Right forelimb (tissue), 1 donor: ENCODE measurements at regions not wholly inside any gene's neighbourhood (a gene's known extent, or its start where the extent isn't known, plus 50 kb on each side); places are given as distances from the start of the nearest gene placed in this dataset.
"Not testable (repeated sequence)": the region's sequence is repeated elsewhere in the genome, so short reads cannot be mapped to it uniquely, and the experiment has no call there.

Source experiments
- DNase-seq: peaks from one replicate; pipeline ENCODE4 v3.0.0-alpha.2; 2018

- DNase-seq: peak; percentile 51
Measured at GRCh38 chr3:171548917-171549316, 88.7 kb upstream of the TNIK start.

DNA sequence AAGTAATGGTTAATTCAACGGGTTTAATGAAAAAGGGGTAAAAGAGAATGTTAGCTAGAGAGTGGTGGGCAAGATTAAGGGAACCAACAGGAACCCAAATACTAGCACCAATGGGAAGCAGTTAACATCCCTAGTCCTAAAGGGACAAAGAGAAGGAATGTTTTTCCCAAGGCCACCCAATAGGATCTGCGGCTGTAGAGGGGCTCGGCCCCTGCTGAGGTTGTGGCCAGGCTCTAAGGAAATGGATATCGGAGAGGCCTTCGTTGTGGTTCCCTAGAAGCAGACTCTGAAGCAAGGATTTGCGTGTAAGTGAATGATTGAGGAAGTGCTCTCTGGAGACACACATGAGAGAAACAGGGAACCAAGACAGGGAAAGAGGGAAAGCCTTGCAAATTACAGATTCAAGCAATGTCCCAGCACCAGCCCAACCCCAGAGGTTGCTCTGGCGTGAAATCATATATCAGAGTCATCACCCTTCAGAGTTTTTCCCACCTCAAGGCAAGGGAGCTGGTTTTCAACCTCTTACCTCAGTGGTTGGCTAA is 83.6 kb upstream of the TNIK start:
- no peak for DNase-seq

- no peak for DNase-seq
Measured at GRCh38 chr3:171542976-171543375, 82.8 kb upstream of the TNIK start.

GRCh38 chr3:171541647-171542046 is 81.4 kb upstream of the TNIK start:
- DNase-seq: no peak

DNA sequence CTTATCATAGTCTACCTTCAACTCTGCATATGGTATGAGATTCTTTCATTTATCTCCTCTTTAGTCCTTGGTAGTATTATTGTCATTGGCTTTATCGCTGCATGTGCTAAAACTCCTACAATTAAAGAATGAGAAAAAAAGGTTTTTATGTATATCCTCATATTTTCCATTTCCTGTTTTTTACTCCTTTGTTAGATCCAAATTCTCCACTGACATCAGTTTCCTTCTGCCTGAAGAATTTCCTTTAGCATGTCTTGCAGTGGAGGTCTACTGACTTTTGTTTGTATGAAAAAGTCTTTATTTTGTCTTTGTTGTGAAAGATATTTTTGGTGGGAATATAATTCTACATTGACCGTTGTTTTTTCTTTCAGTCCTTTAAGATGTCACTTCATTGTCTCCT is 81.0 kb upstream of the TNIK start:
- DNase-seq: no peak

GRCh38 chr3:171535799-171536198 is 75.6 kb upstream of the TNIK start:
- DNase-seq: no peak

- no peak for DNase-seq
Measured at GRCh38 chr3:171535133-171535532, 74.9 kb upstream of the TNIK start.

GRCh38 chr3:171533702-171534101 is 73.5 kb upstream of the TNIK start:
- no peak for DNase-seq

- DNase-seq: no peak
Measured at GRCh38 chr3:171532294-171532693, 72.1 kb upstream of the TNIK start.

DNA sequence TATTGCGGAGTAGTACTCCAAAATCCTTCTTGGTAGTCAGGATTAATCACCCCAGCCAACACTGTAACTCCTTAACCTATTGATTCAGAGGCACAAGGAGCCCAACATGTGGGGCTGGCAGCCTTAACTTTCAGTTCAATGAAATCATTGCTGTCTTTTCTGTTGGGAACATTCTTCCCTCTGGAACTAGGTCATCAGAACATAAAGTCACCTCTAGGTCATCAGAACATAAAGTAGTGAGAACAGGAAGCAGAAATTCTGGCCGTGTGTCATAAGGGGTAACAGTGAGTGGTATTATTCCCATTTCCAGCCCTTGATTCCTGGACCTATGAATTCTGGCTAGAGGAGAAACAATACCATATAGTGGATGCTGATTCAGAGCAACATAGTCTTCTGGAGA is 71.5 kb upstream of the TNIK start:
- DNase-seq: no peak

DNA sequence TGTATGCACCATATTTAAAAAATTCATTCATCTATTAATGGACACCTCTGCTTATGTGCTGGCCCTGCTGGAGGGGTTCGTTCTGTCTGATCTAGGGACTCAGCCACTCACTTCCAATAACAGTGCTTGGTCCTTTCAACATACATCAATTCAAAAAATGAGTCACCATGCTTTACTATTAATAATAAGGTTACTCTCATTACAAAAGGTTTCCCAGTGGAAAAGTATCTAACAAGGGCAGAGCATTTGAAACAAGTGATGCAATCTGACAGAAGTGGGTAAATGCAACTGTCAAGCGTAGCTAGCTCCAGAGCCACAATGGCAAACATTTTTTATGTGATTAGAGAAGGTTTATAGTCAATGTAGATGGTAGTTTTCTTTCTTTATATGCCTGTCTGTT is 67.9 kb upstream of the TNIK start:
- no peak for DNase-seq

- no peak for DNase-seq
Measured at GRCh38 chr3:171526869-171527268, 66.7 kb upstream of the TNIK start.

DNA sequence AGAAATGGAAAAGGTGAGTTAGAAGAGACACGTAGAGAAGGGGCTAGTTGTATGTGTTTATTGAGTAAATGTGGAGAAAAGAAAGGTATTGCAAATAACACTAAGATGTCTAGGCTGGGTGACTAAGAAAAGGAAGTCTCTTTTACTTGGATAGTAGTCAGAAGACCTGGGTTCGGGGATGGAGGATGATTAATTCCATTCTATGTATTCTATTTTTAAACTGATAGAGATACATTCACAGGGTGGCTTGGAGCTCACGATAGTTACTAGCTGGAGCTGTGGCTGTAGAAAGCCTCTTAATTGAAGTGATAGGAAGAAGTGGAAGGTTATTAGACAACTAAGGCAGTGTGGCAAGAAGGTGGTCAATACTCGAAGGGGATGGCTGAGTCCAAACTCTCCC is 65.9 kb upstream of the TNIK start:
- DNase-seq: no peak

DNA sequence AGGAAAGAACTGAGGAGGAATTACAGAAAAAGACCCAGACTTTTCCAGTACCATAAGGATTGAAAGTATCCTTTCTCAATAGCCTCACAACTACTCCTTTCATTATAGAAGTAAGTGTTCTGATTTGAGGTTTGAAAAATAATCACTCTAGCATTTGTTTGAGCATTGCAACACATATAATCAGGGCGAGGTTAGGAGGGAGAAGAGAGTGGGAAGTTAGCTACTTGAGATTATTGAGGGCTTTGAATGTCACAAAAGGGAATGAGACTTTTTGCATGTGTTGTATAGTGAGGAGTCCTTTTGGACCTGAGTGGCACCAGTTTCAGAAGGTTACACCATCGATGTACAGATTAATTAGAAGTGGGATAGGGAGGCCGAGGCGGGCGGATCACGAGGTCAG is 65.2 kb upstream of the TNIK start:
- no peak for DNase-seq

DNA sequence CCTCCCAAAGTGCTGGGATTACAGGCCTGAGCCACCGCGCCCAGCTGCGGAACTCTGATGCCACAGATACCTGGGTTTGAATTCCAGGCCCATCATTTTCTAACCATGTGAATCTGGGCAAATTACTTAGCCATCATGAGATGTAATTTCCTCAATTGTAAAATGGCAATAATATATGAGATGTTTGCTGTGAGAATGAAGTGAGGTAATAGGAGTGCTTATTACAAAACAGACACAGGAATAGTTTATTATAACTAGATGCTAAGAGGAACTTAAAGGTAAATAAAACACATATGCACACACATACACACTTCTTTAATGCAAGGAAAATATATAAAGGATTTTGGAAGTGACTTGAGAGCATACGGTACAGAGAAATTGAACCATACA is 64.7 kb upstream of the TNIK start:
- no peak for DNase-seq

DNA sequence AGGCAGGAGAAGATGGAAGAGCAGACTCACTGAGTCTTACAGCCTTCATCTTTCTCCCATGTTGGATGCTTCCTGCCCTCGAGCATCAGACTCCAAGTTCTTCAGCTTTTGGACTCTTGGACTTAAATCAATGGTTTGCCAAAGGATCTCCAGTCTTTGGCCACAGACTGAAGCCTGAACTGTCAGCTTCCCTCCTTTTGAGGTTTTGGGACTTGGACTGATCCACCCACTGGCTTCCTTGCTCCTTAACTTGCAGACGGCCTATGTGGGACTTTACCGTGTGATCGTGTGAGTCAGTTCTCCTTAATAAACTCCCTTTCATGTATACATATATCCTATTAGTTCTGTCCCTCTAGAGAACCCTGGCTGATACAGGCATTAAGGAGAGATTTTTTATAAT is 62.4 kb upstream of the TNIK start:
- DNase-seq: no peak

- not testable (repeated sequence) for DNase-seq
Measured at GRCh38 chr3:171519423-171519822, 59.2 kb upstream of the TNIK start.

- no peak for DNase-seq
Measured at GRCh38 chr3:171516765-171517164, 56.6 kb upstream of the TNIK start.

DNA sequence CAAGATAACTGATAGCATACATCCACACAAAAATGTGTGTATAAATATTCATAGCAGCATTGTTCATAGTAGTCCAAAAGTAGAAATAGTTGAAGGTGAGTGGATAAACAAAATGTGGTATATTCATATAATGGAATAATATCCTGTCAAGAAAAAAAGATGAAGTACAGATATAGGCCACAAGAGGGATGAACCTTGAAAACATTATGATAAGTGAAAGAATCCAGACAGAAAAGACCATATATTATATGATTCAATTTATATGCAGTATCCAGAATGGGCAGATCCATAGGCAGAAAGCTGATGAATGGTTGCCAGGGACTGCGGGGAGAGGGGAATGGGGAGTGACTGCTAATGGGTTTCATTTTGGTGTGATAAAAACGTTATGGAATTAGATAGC is 54.3 kb upstream of the TNIK start:
- no peak for DNase-seq

- no peak for DNase-seq
Measured at GRCh38 chr3:171511450-171511849, 51.2 kb upstream of the TNIK start.
